ENCODE measurements at regions not wholly inside any gene's neighbourhood (a gene's known extent, or its start where the extent isn't known, plus 50 kb on each side); places are given as distances from the start of the nearest gene placed in this dataset.

- TF ChIP-seq CTCF (IDR thresholded peaks at IDR 0.05), result no peak
- no peak for TF ChIP-seq POLR2A (IDR thresholded peaks at IDR 0.05)
These were observed 199.9 kb downstream of the IGLL1 start for GRCh38 chr22:23380230-23380573.

Measured in stomach (tissue), 4 donors.